Spinal cord (tissue), 9 donors: ENCODE measurements at regions not wholly inside any gene's neighbourhood (a gene's known extent, or its start where the extent isn't known, plus 50 kb on each side); places are given as distances from the start of the nearest gene placed in this dataset.

Experiments used
- DNase-seq, 6 donors: peaks; one replicate each; pipeline versions ENCODE4 v3.0.0 to v3.0.0-alpha.2; 2013 to 2015; ENCODE audit warnings: low spot score in 6 of 6, low read depth in 4 of 6
- H3K27ac ChIP-seq: one replicate; pipeline ENCODE4 v1.5.1; 2013; ENCODE audit warnings: low read depth, low read length, control low read depth
- H3K27me3 ChIP-seq: one replicate; pipeline ENCODE4 v1.6.1; 2013; ENCODE audit warnings: low read length; ENCODE audit not compliant: control insufficient read depth, insufficient read depth
- H3K36me3 ChIP-seq: one replicate; pipeline ENCODE4 v1.6.1; 2013; ENCODE audit warnings: low read length; ENCODE audit not compliant: control insufficient read depth, insufficient read depth
- H3K4me1 ChIP-seq: one replicate; pipeline ENCODE4 v1.6.1; 2013; ENCODE audit warnings: low read length; ENCODE audit not compliant: control insufficient read depth, insufficient read depth
- H3K4me3 ChIP-seq: one replicate; pipeline ENCODE4 v1.5.1; 2013; ENCODE audit warnings: low read depth, low read length, control low read depth
- H3K9me3 ChIP-seq: one replicate; pipeline ENCODE4 v1.6.1; 2013; ENCODE audit warnings: low read length; ENCODE audit not compliant: control insufficient read depth, insufficient read depth
- WGBS: methylation state at CpG from one replicate; pipeline ENCODE4 v1.1.5; 2013; ENCODE audit warnings: missing lambda C conversion rate; ENCODE audit not compliant: insufficient coverage; 5-methylcytosine and 5-hydroxymethylcytosine counted together
- donor health status: healthy.

GRCh38 chr13:50686551-50686950, 156.9 kb downstream of the DLEU7 start:
- Histone ChIP-seq H3K27ac (peak overlapping the region; percentile 82), H3K4me1 (peaks cover 9% of the 10 kb centered on the region), H3K4me3 (no peak overlapping the region), H3K36me3 (no peaks in the 10 kb centered on the region), H3K9me3 (no peaks in the 10 kb centered on the region), H3K27me3 (no peaks in the 10 kb centered on the region)
- WGBS, result 86% methylated on average over 1 of the region's 3 CpGs
- no peak for DNase-seq

GRCh38 chr13:50687545-50687944, 155.9 kb downstream of the DLEU7 start:
- no peak overlapping the region for H3K27ac ChIP-seq
- H3K9me3 ChIP-seq, result no peaks in the 10 kb centered on the region
- H3K27me3 ChIP-seq, result no peaks in the 10 kb centered on the region
- peaks cover 10% of the 10 kb centered on the region for H3K4me1 ChIP-seq
- WGBS, result 67% methylated on average over 2 of the region's 4 CpGs
- DNase-seq, result no peak
- no peak overlapping the region for H3K4me3 ChIP-seq
- no peaks in the 10 kb centered on the region for H3K36me3 ChIP-seq

GRCh38 chr13:50690006-50690405, 153.5 kb downstream of the DLEU7 start:
- peaks cover 9% of the 10 kb centered on the region for H3K4me1 ChIP-seq
- no peaks in the 10 kb centered on the region for H3K27me3 ChIP-seq
- H3K4me3 ChIP-seq, result no peak overlapping the region
- H3K27ac ChIP-seq, result no peak overlapping the region
- no peaks in the 10 kb centered on the region for H3K36me3 ChIP-seq
- no peaks in the 10 kb centered on the region for H3K9me3 ChIP-seq
- peak in 1 of 6 donors; percentile 35 for DNase-seq

- H3K27ac ChIP-seq, result no peak overlapping the region
- WGBS, result 20% methylated on average over 1 of the region's 3 CpGs
- no peak overlapping the region for H3K4me3 ChIP-seq
- no peaks in the 10 kb centered on the region for H3K9me3 ChIP-seq
- peaks cover 6% of the 10 kb centered on the region for H3K4me1 ChIP-seq
- DNase-seq, result no peak
- H3K36me3 ChIP-seq, result no peaks in the 10 kb centered on the region
- H3K27me3 ChIP-seq, result no peaks in the 10 kb centered on the region
These were observed 152.3 kb downstream of the DLEU7 start for GRCh38 chr13:50691176-50691680.

GRCh38 chr13:50691681-50692263, 151.7 kb downstream of the DLEU7 start:
- Histone ChIP-seq H3K36me3 (no peaks in the 10 kb centered on the region), H3K27ac (peak overlapping the region; percentile 22), H3K9me3 (no peaks in the 10 kb centered on the region), H3K4me1 (peaks cover 6% of the 10 kb centered on the region), H3K4me3 (no peak overlapping the region), H3K27me3 (no peaks in the 10 kb centered on the region)
- 68% methylated on average over 4 of the region's 7 CpGs for WGBS
- DNase-seq, result no peak

- no peak overlapping the region for H3K4me3 ChIP-seq
- H3K9me3 ChIP-seq, result no peaks in the 10 kb centered on the region
- no peak overlapping the region for H3K27ac ChIP-seq
- DNase-seq, result no peak
- H3K4me1 ChIP-seq, result peaks cover 6% of the 10 kb centered on the region
- no peaks in the 10 kb centered on the region for H3K36me3 ChIP-seq
- H3K27me3 ChIP-seq, result no peaks in the 10 kb centered on the region
These were observed 151.0 kb downstream of the DLEU7 start for GRCh38 chr13:50692396-50692915.

- Histone ChIP-seq H3K4me3 (no peak overlapping the region), H3K27ac (peak overlapping the region; percentile 62), H3K36me3 (no peaks in the 10 kb centered on the region), H3K27me3 (no peaks in the 10 kb centered on the region), H3K4me1 (peaks cover 6% of the 10 kb centered on the region), H3K9me3 (no peaks in the 10 kb centered on the region)
- no peak for DNase-seq
- WGBS, result 10% methylated on average over 1 of the region's 2 CpGs
These were observed 149.8 kb downstream of the DLEU7 start for GRCh38 chr13:50693727-50694126.

- Histone ChIP-seq H3K27me3 (no peaks in the 10 kb centered on the region), H3K9me3 (no peaks in the 10 kb centered on the region), H3K36me3 (no peaks in the 10 kb centered on the region), H3K27ac (no peak overlapping the region), H3K4me3 (no peak overlapping the region), H3K4me1 (peaks cover 4% of the 10 kb centered on the region)
- no peak for DNase-seq
- WGBS, result 49% methylated on average over 3 of the region's 4 CpGs
These were observed 145.5 kb downstream of the DLEU7 start for GRCh38 chr13:50697746-50698539.

- Histone ChIP-seq H3K36me3 (no peaks in the 10 kb centered on the region), H3K4me3 (no peak overlapping the region), H3K4me1 (no peaks in the 10 kb centered on the region), H3K27ac (no peak overlapping the region), H3K27me3 (no peaks in the 10 kb centered on the region), H3K9me3 (no peaks in the 10 kb centered on the region)
- no peak for DNase-seq
- WGBS, result 100% methylated on average over 1 of the region's 4 CpGs
These were observed 143.4 kb downstream of the DLEU7 start for GRCh38 chr13:50699874-50700663.
